ENCODE measurements at regions not wholly inside any gene's neighbourhood (a gene's known extent, or its start where the extent isn't known, plus 50 kb on each side); places are given as distances from the start of the nearest gene placed in this dataset.

GRCh38 chr12:89252284-89252683 lies 100.0 kb downstream of the DUSP6 start:
- H3K4me3 ChIP-seq (ENCODE audit: low read depth, low read length), result no peak overlapping the region
- H3K4me1 ChIP-seq, result peaks cover 4% of the 10 kb centered on the region
- no peaks in the 10 kb centered on the region for H3K27me3 ChIP-seq
- H3K9me3 ChIP-seq, result no peaks in the 10 kb centered on the region
- H3K36me3 ChIP-seq, result no peaks in the 10 kb centered on the region
- no peak for DNase-seq
- no peak for TF ChIP-seq CTCF (IDR thresholded peaks at IDR 0.05; ENCODE audit: low read depth, low read length)

- DNase-seq, result no peak
- Histone ChIP-seq H3K27me3 (no peaks in the 10 kb centered on the region), H3K4me1 (peaks cover 4% of the 10 kb centered on the region; the same call in 1 of the 2 replicates), H3K9me3 (no peaks in the 10 kb centered on the region), H3K36me3 (no peaks in the 10 kb centered on the region), H3K4me3 (ENCODE audit: low read depth, low read length) (no peak overlapping the region)
- no peak for TF ChIP-seq CTCF (IDR thresholded peaks at IDR 0.05; ENCODE audit: low read depth, low read length)
Observed at GRCh38 chr12:89251342-89252271, 100.7 kb downstream of the DUSP6 start.

DNA sequence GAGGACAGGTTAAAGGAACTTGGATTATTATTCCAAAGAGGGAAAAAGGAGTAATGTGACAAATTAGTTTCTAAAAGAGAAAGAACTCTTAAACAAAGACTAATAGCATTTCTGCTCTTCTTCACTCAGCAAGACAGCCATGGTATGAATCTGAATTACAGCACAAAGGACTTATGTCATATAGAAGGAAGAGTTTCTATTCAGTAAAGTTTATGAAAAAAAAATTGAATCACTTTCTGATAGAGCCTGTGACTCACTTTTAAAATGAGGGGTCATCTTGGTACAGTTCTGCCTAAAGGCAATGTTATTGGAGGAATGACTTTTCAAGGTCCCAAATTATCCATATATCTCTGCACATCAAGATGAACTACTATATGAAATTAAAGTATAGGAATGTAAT lies 101.7 kb downstream of the DUSP6 start:
- H3K36me3 ChIP-seq, result no peaks in the 10 kb centered on the region
- H3K4me1 ChIP-seq, result peaks cover 4% of the 10 kb centered on the region; the same call in 1 of the 2 replicates
- TF ChIP-seq CTCF (IDR thresholded peaks at IDR 0.05; ENCODE audit: low read depth, low read length), result no peak
- no peak for DNase-seq
- no peaks in the 10 kb centered on the region for H3K9me3 ChIP-seq
- no peaks in the 10 kb centered on the region for H3K27me3 ChIP-seq
- no peak overlapping the region for H3K4me3 ChIP-seq (ENCODE audit: low read depth, low read length)

GRCh38 chr12:89250213-89250612 lies 102.1 kb downstream of the DUSP6 start:
- Histone ChIP-seq H3K9me3 (no peaks in the 10 kb centered on the region), H3K4me1 (peaks cover 4% of the 10 kb centered on the region; the same call in 1 of the 2 replicates), H3K4me3 (ENCODE audit: low read depth, low read length) (no peak overlapping the region), H3K36me3 (no peaks in the 10 kb centered on the region), H3K27me3 (no peaks in the 10 kb centered on the region)
- no peak for DNase-seq
- no peak for TF ChIP-seq CTCF (IDR thresholded peaks at IDR 0.05; ENCODE audit: low read depth, low read length)

- no peak overlapping the region for H3K4me3 ChIP-seq (ENCODE audit: low read depth, low read length)
- TF ChIP-seq CTCF (IDR thresholded peaks at IDR 0.05; ENCODE audit: low read depth, low read length), result no peak
Observed at GRCh38 chr12:89247967-89248366, 104.3 kb downstream of the DUSP6 start.

GRCh38 chr12:89247541-89247942 lies 104.8 kb downstream of the DUSP6 start:
- H3K4me3 ChIP-seq (ENCODE audit: low read depth, low read length), result no peak overlapping the region
- no peaks in the 10 kb centered on the region for H3K27me3 ChIP-seq
- no peaks in the 10 kb centered on the region for H3K36me3 ChIP-seq
- no peak for TF ChIP-seq CTCF (IDR thresholded peaks at IDR 0.05; ENCODE audit: low read depth, low read length)
- H3K9me3 ChIP-seq, result no peaks in the 10 kb centered on the region
- DNase-seq, result no peak
- H3K4me1 ChIP-seq, result no peaks in the 10 kb centered on the region

More at GRCh38 chr12:89247967-89248366, 104.3 kb downstream of the DUSP6 start:
- Histone ChIP-seq H3K9me3 (no peaks in the 10 kb centered on the region), H3K4me1 (no peaks in the 10 kb centered on the region), H3K27me3 (no peaks in the 10 kb centered on the region), H3K36me3 (no peaks in the 10 kb centered on the region)
- DNase-seq, result no peak
